ENCODE measurements at regions not wholly inside any gene's neighbourhood (a gene's known extent, or its start where the extent isn't known, plus 50 kb on each side); places are given as distances from the start of the nearest gene placed in this dataset.

DNA sequence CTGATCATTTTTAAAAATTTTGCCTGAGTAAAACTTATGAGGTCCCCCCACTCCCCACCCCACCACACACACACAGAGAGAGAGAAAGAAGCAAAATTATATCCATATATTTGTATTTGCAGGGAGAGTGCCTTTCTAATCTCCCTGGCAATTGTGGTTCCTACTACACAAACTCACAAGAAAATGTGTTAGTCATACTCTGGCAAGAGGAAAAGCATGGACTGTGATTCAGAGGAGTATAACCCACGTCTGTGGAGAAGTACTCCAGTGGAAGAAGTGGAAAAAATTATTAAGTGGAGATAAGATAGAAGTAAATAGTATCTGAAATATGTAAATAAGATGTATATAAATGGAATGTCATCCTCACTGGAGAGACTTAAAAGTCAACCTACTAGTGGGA lies 114.0 kb downstream of the DSEL start (continued):
- TF ChIP-seq EP300 (IDR thresholded peaks at IDR 0.05; ENCODE audit: borderline replicate concordance in 1 of 2, low read depth in 2 of 2, low read length in 2 of 2) (no peak), RXRA (IDR thresholded peaks at IDR 0.05; ENCODE audit: insufficient read depth, low read depth, low read length) (no peak), BCL11A (IDR thresholded peaks at IDR 0.05; ENCODE audit: low read depth in 2 of 2, low read length in 2 of 2) (no peak)
- TF ChIP-seq, protein P1, sequence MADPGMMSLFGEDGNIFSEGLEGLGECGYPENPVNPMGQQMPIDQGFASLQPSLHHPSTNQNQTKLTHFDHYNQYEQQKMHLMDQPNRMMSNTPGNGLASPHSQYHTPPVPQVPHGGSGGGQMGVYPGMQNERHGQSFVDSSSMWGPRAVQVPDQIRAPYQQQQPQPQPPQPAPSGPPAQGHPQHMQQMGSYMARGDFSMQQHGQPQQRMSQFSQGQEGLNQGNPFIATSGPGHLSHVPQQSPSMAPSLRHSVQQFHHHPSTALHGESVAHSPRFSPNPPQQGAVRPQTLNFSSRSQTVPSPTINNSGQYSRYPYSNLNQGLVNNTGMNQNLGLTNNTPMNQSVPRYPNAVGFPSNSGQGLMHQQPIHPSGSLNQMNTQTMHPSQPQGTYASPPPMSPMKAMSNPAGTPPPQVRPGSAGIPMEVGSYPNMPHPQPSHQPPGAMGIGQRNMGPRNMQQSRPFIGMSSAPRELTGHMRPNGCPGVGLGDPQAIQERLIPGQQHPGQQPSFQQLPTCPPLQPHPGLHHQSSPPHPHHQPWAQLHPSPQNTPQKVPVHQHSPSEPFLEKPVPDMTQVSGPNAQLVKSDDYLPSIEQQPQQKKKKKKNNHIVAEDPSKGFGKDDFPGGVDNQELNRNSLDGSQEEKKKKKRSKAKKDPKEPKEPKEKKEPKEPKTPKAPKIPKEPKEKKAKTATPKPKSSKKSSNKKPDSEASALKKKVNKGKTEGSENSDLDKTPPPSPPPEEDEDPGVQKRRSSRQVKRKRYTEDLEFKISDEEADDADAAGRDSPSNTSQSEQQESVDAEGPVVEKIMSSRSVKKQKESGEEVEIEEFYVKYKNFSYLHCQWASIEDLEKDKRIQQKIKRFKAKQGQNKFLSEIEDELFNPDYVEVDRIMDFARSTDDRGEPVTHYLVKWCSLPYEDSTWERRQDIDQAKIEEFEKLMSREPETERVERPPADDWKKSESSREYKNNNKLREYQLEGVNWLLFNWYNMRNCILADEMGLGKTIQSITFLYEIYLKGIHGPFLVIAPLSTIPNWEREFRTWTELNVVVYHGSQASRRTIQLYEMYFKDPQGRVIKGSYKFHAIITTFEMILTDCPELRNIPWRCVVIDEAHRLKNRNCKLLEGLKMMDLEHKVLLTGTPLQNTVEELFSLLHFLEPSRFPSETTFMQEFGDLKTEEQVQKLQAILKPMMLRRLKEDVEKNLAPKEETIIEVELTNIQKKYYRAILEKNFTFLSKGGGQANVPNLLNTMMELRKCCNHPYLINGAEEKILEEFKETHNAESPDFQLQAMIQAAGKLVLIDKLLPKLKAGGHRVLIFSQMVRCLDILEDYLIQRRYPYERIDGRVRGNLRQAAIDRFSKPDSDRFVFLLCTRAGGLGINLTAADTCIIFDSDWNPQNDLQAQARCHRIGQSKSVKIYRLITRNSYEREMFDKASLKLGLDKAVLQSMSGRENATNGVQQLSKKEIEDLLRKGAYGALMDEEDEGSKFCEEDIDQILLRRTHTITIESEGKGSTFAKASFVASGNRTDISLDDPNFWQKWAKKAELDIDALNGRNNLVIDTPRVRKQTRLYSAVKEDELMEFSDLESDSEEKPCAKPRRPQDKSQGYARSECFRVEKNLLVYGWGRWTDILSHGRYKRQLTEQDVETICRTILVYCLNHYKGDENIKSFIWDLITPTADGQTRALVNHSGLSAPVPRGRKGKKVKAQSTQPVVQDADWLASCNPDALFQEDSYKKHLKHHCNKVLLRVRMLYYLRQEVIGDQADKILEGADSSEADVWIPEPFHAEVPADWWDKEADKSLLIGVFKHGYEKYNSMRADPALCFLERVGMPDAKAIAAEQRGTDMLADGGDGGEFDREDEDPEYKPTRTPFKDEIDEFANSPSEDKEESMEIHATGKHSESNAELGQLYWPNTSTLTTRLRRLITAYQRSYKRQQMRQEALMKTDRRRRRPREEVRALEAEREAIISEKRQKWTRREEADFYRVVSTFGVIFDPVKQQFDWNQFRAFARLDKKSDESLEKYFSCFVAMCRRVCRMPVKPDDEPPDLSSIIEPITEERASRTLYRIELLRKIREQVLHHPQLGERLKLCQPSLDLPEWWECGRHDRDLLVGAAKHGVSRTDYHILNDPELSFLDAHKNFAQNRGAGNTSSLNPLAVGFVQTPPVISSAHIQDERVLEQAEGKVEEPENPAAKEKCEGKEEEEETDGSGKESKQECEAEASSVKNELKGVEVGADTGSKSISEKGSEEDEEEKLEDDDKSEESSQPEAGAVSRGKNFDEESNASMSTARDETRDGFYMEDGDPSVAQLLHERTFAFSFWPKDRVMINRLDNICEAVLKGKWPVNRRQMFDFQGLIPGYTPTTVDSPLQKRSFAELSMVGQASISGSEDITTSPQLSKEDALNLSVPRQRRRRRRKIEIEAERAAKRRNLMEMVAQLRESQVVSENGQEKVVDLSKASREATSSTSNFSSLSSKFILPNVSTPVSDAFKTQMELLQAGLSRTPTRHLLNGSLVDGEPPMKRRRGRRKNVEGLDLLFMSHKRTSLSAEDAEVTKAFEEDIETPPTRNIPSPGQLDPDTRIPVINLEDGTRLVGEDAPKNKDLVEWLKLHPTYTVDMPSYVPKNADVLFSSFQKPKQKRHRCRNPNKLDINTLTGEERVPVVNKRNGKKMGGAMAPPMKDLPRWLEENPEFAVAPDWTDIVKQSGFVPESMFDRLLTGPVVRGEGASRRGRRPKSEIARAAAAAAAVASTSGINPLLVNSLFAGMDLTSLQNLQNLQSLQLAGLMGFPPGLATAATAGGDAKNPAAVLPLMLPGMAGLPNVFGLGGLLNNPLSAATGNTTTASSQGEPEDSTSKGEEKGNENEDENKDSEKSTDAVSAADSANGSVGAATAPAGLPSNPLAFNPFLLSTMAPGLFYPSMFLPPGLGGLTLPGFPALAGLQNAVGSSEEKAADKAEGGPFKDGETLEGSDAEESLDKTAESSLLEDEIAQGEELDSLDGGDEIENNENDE (IDR thresholded peaks at IDR 0.05; ENCODE audit: insufficient replicate concordance, low read length): no peak

Data from H1 (cell line).